Stomach (tissue), 8 donors: ENCODE measurements at regions not wholly inside any gene's neighbourhood (a gene's known extent, or its start where the extent isn't known, plus 50 kb on each side); places are given as distances from the start of the nearest gene placed in this dataset.

Source experiments
- DNase-seq, 2 donors: peaks; one replicate each; pipeline versions ENCODE4 v3.0.0 to v3.0.0-alpha.2; 2013 to 2019
- H3K27ac ChIP-seq, 5 donors: fragments of 200-600 bp in 4 of 5; sonication (generic) in 4 of 5; one replicate each; pipeline ENCODE4 v1.5.1; 2013 to 2019; ENCODE audit warnings: mild to moderate bottlenecking in 1 of 5, moderate library complexity in 1 of 5
- H3K27me3 ChIP-seq, 3 donors: fragments of 200-600 bp; sonication (generic); one replicate each; pipeline ENCODE4 v1.5.1; 2017 to 2019; ENCODE audit warnings: mixed run types in 1 of 3
- H3K36me3 ChIP-seq, 4 donors: fragments of 200-600 bp; sonication (generic); 1 replicate in 3 of 4; 2 replicates in 1 of 4; pipeline ENCODE4 v1.5.1; 2016 to 2019
- H3K4me1 ChIP-seq, 4 donors: fragments of 200-600 bp; sonication (generic); one replicate each; pipeline ENCODE4 v1.5.1; 2016 to 2019
- H3K4me3 ChIP-seq, 4 donors: fragments of 200-600 bp; sonication (generic) in 3 of 4; one replicate each; pipeline ENCODE4 v1.5.1; 2016 to 2019; ENCODE audit warnings: mild to moderate bottlenecking in 1 of 4
- H3K9me3 ChIP-seq, 4 donors: fragments of 200-600 bp; sonication (generic); one replicate each; pipeline ENCODE4 v1.5.1; 2016 to 2019
- CTCF ChIP-seq, 7 experiments: fragments of 450-650 bp in 4 of 7; fragments of 200-600 bp in 3 of 7; sonication (generic) in 3 of 7; IDR thresholded peaks; one replicate each; pipeline ENCODE4 v1.5.1; 2016 to 2019; ENCODE audit warnings: antibody characterized with exemption in 7 of 7, control low read depth in 2 of 7, mild to moderate bottlenecking in 1 of 7
- EP300 ChIP-seq: sonication (generic); formaldehyde crosslinking; IDR thresholded peaks from one replicate; pipeline ENCODE4 v1.6.1; 2017; ENCODE audit warnings: antibody characterized with exemption
- POLR2A ChIP-seq, 4 donors: fragments of 450-650 bp; IDR thresholded peaks; one replicate each; pipeline ENCODE4 v1.6.1; 2016; ENCODE audit warnings: antibody characterized with exemption in 4 of 4, control low read depth in 2 of 4, mild to moderate bottlenecking in 1 of 4, moderate library complexity in 1 of 4
- POLR2AphosphoS5 ChIP-seq, 3 donors: sonication (generic); formaldehyde crosslinking; IDR thresholded peaks; one replicate each; pipeline ENCODE4 v1.6.1; 2016; ENCODE audit warnings: antibody characterized with exemption in 3 of 3
- WGBS, 5 donors: extraction: QIAGEN DNeasy Blood & Tissue Kit in 3 of 5; methylation state at CpG; one replicate each; pipeline versions ENCODE4 v1.1.5 to v1.1.7; 2013 to 2018; 5-methylcytosine and 5-hydroxymethylcytosine counted together
- intact Hi-C: fragments of 100-400 bp; cut with DNase I; formaldehyde crosslinking; loops from one replicate; pipeline ENCODE4 v1.15.1; 2023; ENCODE audit warnings: low total_unique reads
- donor health status: healthy with polysubstance abuse.
- donor health status: Bipolar disorder and iron deficiency.
- donor health status: healthy.

GRCh38 chr12:95415451-95415850, 58.5 kb upstream of the METAP2 start:
- Histone ChIP-seq H3K36me3 (no peaks in the 10 kb centered on the region), H3K4me3 (no peak overlapping the region), H3K4me1 (no peaks in the 10 kb centered on the region), H3K27ac (no peak overlapping the region), H3K9me3 (no peaks in the 10 kb centered on the region), H3K27me3 (no peaks in the 10 kb centered on the region)
- no peak for DNase-seq
- intact Hi-C loops = no loop called here
- TF ChIP-seq CTCF (IDR thresholded peaks at IDR 0.05) (no peak), POLR2AphosphoS5 (IDR thresholded peaks at IDR 0.05) (no peak), POLR2A (IDR thresholded peaks at IDR 0.05) (no peak), EP300 (no peak)
- WGBS, 5 donors = 17 to 59% (median 48%) methylated on average over 1 of the region's 1 CpG

- Histone ChIP-seq H3K4me1 (no peaks in the 10 kb centered on the region), H3K27me3 (no peaks in the 10 kb centered on the region), H3K9me3 (no peaks in the 10 kb centered on the region), H3K36me3 (no peaks in the 10 kb centered on the region), H3K27ac (no peak overlapping the region), H3K4me3 (no peak overlapping the region)
- DNase-seq = no peak
- 69 to 88% (median 84%) methylated on average over 5 of the region's 5 CpGs for WGBS, 5 donors
- no peak for TF ChIP-seq CTCF (IDR thresholded peaks at IDR 0.05)
- TF ChIP-seq EP300 = no peak
- no peak for TF ChIP-seq POLR2AphosphoS5 (IDR thresholded peaks at IDR 0.05)
- TF ChIP-seq POLR2A (IDR thresholded peaks at IDR 0.05) = no peak
- intact Hi-C loops = no loop called here
Observed at GRCh38 chr12:95416111-95416636, 57.8 kb upstream of the METAP2 start.

- H3K9me3 ChIP-seq = no peaks in the 10 kb centered on the region
- 86 to 97% (median 93%) methylated on average over 2 of the region's 2 CpGs for WGBS, 5 donors
- H3K27ac ChIP-seq = no peak overlapping the region
- no peaks in the 10 kb centered on the region for H3K36me3 ChIP-seq
- H3K4me1 ChIP-seq = no peaks in the 10 kb centered on the region
- H3K27me3 ChIP-seq = peaks cover 0 to 5% (median 4%) of the 10 kb centered on the region in 3 donors
- DNase-seq = no peak
- intact Hi-C loops = no loop called here
- H3K4me3 ChIP-seq = no peak overlapping the region
- TF ChIP-seq CTCF (IDR thresholded peaks at IDR 0.05) (no peak), POLR2A (IDR thresholded peaks at IDR 0.05) (no peak), EP300 (no peak), POLR2AphosphoS5 (IDR thresholded peaks at IDR 0.05) (no peak)
Observed at GRCh38 chr12:95417372-95417771, 56.6 kb upstream of the METAP2 start.

GRCh38 chr12:95418142-95418541, 55.8 kb upstream of the METAP2 start:
- H3K4me3 ChIP-seq = no peak overlapping the region
- WGBS, 5 donors = 77 to 94% (median 81%) methylated on average over 2 of the region's 2 CpGs
- intact Hi-C loops = no loop called here
- DNase-seq = no peak
- no peaks in the 10 kb centered on the region for H3K36me3 ChIP-seq
- H3K27me3 ChIP-seq = peaks cover 0 to 8% (median 7%) of the 10 kb centered on the region in 3 donors
- no peak for TF ChIP-seq POLR2A (IDR thresholded peaks at IDR 0.05)
- TF ChIP-seq CTCF (IDR thresholded peaks at IDR 0.05) = no peak
- TF ChIP-seq POLR2AphosphoS5 (IDR thresholded peaks at IDR 0.05) = no peak
- no peak for TF ChIP-seq EP300
- H3K27ac ChIP-seq = no peak overlapping the region
- H3K4me1 ChIP-seq = no peaks in the 10 kb centered on the region
- no peaks in the 10 kb centered on the region for H3K9me3 ChIP-seq
